ENCODE measurements at regions not wholly inside any gene's neighbourhood (a gene's known extent, or its start where the extent isn't known, plus 50 kb on each side); places are given as distances from the start of the nearest gene placed in this dataset.

GRCh38 chr5:164356790-164357189 is 851.4 kb downstream of the MAT2B start:
- H3K9ac ChIP-seq (ENCODE audit: low read length), result no peak overlapping the region
- no peaks in the 10 kb centered on the region for H4K20me1 ChIP-seq (ENCODE audit: insufficient read depth, low read length)
- no peak overlapping the region for H3K27ac ChIP-seq (ENCODE audit: low read depth, low read length, poor library complexity, severe bottlenecking)
- no peaks in the 10 kb centered on the region for H3K4me1 ChIP-seq (ENCODE audit: insufficient read depth, low read length, severe bottlenecking)
- no peaks in the 10 kb centered on the region for H3K79me2 ChIP-seq (ENCODE audit: insufficient read depth, low read length)
- no peaks in the 10 kb centered on the region for H3F3A ChIP-seq (ENCODE audit: insufficient read depth, low read length)
- H3K36me3 ChIP-seq (ENCODE audit: insufficient read depth, low read length), result no peaks in the 10 kb centered on the region
- no peaks in the 10 kb centered on the region for H3K9me3 ChIP-seq (ENCODE audit: low read length)
- TF ChIP-seq EZH2 (IDR thresholded peaks at IDR 0.05; ENCODE audit: borderline replicate concordance, low read length) (no peak), CTCF (IDR thresholded peaks at IDR 0.05; ENCODE audit: low read length) (no peak)
- H3K4me3 ChIP-seq (ENCODE audit: low read depth, low read length, poor library complexity, severe bottlenecking), result no peak overlapping the region
- H2AFZ ChIP-seq (ENCODE audit: low read length), result no peak overlapping the region
- no peak overlapping the region for H3K4me2 ChIP-seq (ENCODE audit: low read length)
- H3K27me3 ChIP-seq (ENCODE audit: insufficient read depth, low read length), result no peaks in the 10 kb centered on the region
- H3K9me2 ChIP-seq (ENCODE audit: low read depth, low read length), result no peaks in the 10 kb centered on the region

GRCh38 chr5:164357395-164358033 is 852.1 kb downstream of the MAT2B start:
- Histone ChIP-seq H3K4me2 (ENCODE audit: low read length) (no peak overlapping the region), H3K9me2 (ENCODE audit: low read depth, low read length) (no peaks in the 10 kb centered on the region), H3K4me3 (ENCODE audit: low read depth, low read length, poor library complexity, severe bottlenecking) (no peak overlapping the region), H3K36me3 (ENCODE audit: insufficient read depth, low read length) (no peaks in the 10 kb centered on the region), H3K9ac (ENCODE audit: low read length) (no peak overlapping the region), H3F3A (ENCODE audit: insufficient read depth, low read length) (no peaks in the 10 kb centered on the region), H3K79me2 (ENCODE audit: insufficient read depth, low read length) (no peaks in the 10 kb centered on the region), H4K20me1 (ENCODE audit: insufficient read depth, low read length) (no peaks in the 10 kb centered on the region), H3K27me3 (ENCODE audit: insufficient read depth, low read length) (no peaks in the 10 kb centered on the region), H3K4me1 (ENCODE audit: insufficient read depth, low read length, severe bottlenecking) (no peaks in the 10 kb centered on the region), H3K27ac (ENCODE audit: low read depth, low read length, poor library complexity, severe bottlenecking) (no peak overlapping the region), H2AFZ (ENCODE audit: low read length) (no peak overlapping the region), H3K9me3 (ENCODE audit: low read length) (no peaks in the 10 kb centered on the region)
- TF ChIP-seq EZH2 (IDR thresholded peaks at IDR 0.05; ENCODE audit: borderline replicate concordance, low read length) (no peak), CTCF (IDR thresholded peaks at IDR 0.05; ENCODE audit: low read length) (no peak)

GRCh38 chr5:164358531-164359259 is 853.3 kb downstream of the MAT2B start:
- TF ChIP-seq CTCF (IDR thresholded peaks at IDR 0.05; ENCODE audit: low read length) (no peak), EZH2 (IDR thresholded peaks at IDR 0.05; ENCODE audit: borderline replicate concordance, low read length) (no peak)
- H3K4me1 ChIP-seq (ENCODE audit: insufficient read depth, low read length, severe bottlenecking), result no peaks in the 10 kb centered on the region
- H3K79me2 ChIP-seq (ENCODE audit: insufficient read depth, low read length), result no peaks in the 10 kb centered on the region
- H3F3A ChIP-seq (ENCODE audit: insufficient read depth, low read length), result no peaks in the 10 kb centered on the region
- H3K9me3 ChIP-seq (ENCODE audit: low read length), result no peaks in the 10 kb centered on the region
- no peak overlapping the region for H3K4me2 ChIP-seq (ENCODE audit: low read length)
- H4K20me1 ChIP-seq (ENCODE audit: insufficient read depth, low read length), result no peaks in the 10 kb centered on the region
- no peaks in the 10 kb centered on the region for H3K9me2 ChIP-seq (ENCODE audit: low read depth, low read length)
- no peaks in the 10 kb centered on the region for H3K36me3 ChIP-seq (ENCODE audit: insufficient read depth, low read length)
- no peak overlapping the region for H2AFZ ChIP-seq (ENCODE audit: low read length)
- H3K4me3 ChIP-seq (ENCODE audit: low read depth, low read length, poor library complexity, severe bottlenecking), result no peak overlapping the region
- H3K27me3 ChIP-seq (ENCODE audit: insufficient read depth, low read length), result no peaks in the 10 kb centered on the region
- H3K9ac ChIP-seq (ENCODE audit: low read length), result no peak overlapping the region
- H3K27ac ChIP-seq (ENCODE audit: low read depth, low read length, poor library complexity, severe bottlenecking), result no peak overlapping the region
